LoVo (cell line): ENCODE measurements at regions not wholly inside any gene's neighbourhood (a gene's known extent, or its start where the extent isn't known, plus 50 kb on each side); places are given as distances from the start of the nearest gene placed in this dataset.

Experiments
- DNase-seq: peaks from one replicate; pipeline ENCODE4 v3.0.0-alpha.2; 2016; ENCODE audit warnings: low spot score

DNA sequence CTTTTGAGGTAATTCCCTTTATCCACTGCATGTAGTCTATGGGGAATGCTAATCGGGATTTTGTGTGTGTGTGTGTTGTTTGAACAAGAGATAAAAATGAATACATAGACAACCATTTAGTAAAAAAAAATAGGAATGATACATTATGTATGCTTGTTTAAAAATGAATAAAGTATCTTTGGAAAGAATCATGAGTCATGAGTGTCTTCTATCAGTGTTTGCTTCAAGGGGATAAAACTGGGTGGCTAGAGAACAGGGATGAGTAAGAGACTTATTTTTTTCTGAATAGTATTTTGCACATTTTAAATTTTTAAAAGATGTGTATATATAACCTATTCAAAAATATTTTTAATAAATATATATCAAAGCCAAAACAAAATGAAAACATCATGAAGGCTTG lies 839.4 kb upstream of the ADGRL4 start:
- no peak for DNase-seq

DNA sequence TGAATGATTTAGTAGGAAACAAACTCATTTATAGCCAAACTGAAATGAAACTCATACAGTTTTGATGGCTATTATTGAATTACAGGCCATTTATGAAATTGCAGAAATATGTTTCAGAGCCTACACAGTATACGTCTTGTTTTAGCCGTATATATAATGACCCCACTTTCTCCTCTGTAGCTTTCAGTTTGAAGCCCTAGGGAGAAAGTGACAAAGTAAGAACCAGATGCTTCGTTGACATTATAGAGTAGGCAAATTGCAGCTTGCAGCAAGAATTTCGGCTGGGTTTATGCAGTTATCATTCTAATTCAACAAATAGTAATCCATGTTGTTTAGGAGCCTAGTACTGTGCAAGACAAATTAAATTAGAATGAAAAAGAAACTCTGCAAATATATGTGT lies 836.3 kb upstream of the ADGRL4 start:
- DNase-seq = no peak

DNA sequence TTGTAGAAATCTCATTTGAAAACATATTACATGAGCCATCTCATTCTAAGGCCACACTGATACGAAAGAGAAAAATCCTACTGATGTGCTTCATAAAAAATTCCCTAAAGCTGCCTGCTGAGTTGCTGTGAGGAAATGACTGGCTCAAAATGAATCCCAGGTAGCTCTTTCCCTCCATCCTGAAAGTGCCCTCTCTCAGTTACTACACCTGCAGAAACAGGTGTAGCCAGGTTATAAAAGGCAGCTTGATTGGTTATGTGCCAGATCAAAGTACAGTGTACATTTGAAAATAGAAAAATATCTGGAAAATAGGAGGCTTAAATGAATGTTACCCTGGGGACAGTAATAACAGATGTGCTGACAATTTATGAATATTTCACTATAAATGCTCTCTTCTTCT lies 833.4 kb upstream of the ADGRL4 start:
- no peak for DNase-seq

DNA sequence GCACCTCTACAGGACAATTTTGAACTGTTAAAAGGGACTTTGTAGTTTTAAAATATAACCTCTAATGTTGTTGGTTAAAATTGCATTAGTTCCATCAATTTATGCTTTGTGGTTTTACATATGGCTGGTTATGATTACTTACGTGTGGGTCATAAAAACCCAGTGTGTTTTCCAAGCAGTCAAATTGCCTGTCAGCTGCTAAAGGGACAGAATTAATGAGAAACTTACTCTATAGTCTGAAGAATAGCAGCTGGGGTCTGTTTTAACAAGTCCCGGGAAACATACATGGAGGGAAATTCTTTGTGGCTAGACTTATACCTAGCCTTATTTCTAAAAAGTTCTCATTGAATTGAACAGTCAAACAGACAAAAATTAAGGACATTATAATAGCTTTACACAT lies 820.9 kb upstream of the ADGRL4 start:
- no peak for DNase-seq

DNA sequence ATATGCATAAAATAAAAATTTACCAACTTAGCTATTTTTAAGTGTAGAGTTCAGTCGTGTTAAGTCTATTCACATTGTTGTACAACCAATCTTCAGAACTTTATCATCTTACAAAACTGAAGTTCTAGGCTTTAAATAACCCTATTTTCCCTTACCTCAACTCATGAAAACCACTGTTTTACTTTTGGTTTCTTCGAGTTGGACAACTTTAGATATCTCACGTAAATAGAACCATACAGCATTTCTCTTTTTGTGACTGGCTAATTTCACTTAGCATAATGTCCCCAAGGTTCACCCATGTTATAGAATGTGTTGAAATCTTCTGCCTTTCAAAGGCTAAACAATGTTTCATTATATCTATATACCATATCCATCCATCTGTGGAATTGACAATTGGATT lies 819.0 kb upstream of the ADGRL4 start:
- no peak for DNase-seq

DNA sequence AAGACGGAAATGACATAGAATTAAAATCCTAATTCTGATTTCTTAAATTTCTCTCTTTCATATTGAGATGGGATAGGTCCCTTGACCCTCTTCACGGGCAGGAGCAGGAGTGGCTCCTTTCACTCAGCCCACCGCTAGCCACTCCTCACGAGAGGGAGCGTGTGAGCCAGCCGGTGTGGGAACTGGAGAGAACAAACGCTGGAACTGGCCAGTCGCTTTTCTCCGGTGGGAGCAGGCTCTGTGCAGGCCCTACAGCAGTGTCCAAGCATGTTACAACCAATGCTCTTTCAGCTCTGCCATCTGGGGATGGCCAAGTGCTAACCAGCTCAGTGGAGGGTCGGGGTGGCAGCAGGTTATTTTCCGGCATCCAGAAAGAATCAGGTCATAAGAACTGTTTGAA lies 815.5 kb upstream of the ADGRL4 start:
- DNase-seq = no peak

DNA sequence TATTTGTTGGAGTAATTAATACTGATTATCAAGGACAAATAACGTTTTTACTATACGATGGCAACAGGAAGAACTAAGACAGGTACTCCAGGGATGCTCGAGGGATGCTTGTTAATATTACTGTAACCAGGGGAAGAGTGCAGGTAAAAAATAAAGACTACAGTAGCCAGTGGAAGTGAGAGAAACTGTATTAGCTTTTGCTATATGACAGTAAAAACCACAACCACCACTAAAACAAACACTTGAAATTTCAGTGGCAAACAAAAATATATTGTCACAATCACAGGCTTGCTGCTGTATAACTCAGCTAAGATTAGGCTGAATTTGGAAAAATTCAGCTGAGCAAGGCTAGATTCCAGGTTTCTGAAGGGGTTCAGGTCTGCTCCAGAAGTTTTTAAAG lies 812.6 kb upstream of the ADGRL4 start:
- DNase-seq = no peak

DNA sequence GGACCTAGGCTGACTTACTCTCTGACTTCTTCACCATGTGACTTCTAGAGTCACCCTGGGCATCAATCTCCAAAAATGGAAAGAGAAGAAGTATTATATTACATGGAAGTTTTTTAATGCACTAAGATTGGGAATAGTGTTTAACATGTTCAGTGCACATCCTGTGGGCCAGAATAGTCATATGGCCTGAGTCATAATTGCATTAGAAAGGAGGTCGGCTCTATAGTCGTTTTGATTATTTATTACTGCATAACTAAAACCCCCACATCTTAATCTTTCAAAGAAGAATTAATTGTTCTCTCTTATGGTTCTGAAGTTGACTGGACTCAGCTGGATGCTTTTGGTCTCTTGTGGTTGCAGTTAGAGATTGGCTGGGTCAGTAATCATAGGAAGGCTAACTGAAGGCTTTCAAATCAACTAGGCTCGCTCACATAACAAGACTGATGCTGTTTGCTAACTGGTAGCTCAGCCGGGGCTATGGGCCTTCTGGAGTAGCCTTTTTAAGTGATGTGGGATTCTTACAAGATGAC lies 810.6 kb upstream of the ADGRL4 start:
- DNase-seq = no peak

DNA sequence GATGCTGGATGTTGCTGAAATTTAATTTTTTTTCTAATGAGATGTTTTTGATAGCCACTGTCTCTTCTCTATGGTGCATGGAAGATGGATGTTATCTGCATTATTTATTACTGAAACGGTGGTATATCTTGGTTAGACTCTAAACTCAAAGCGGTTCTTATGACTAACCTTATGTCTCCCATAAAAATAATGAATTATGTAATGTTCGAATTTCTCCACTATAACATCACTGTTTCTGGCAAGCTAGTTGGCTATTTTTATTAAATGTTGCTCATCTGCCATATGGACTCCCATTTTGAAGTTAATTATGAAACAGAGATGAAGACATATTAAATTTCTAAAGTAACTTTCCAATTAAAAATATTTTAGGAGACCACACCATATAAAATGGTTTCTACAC lies 808.6 kb upstream of the ADGRL4 start:
- DNase-seq = no peak

DNA sequence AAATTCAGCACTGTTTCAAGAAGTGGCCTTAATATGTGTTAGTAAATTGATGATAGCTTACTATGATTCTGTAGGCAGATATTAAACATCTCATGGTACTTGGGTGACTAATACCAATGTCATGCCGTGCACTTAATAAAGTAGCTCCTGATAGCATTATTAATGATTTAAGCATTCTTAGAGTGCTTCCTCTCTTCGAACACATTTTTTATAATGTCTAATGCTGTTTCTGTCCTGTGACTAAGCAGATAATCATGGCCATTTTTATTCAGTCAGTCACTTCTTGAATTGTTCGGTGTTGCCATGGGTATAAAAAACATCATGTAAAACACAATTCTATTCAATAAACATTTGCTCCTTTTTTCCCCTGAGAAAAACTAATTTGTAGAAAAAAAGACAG lies 804.6 kb upstream of the ADGRL4 start:
- no peak for DNase-seq

DNA sequence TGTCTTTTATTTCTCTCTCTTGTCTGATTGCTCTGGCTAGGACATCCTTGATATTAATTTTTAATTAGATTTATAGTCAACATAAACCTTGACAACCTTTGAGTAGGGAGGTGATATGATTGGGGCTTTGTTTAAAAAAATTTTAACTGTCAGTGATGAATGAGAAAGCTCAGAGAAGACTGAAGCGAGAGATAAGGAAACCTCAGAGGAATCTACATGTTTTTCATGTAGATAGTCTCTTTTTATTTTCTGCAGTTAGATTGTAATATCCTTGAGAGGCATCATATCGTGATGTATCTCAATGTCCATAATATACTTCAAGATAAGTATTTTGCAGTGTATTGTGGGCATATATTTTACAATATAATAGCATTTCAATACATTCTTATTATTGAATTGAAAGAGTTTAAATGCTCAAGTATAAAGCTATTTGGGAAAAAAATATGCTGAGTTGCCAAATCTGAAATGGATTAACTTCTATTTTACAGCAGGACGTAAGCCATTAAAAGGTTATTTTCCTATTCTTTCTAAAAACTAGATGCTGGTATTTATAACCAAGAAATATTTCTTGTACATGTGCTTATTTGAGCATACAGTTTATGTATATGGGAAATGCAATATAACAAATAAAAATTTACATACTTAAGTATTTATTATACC lies 802.4 kb upstream of the ADGRL4 start:
- DNase-seq = no peak

DNA sequence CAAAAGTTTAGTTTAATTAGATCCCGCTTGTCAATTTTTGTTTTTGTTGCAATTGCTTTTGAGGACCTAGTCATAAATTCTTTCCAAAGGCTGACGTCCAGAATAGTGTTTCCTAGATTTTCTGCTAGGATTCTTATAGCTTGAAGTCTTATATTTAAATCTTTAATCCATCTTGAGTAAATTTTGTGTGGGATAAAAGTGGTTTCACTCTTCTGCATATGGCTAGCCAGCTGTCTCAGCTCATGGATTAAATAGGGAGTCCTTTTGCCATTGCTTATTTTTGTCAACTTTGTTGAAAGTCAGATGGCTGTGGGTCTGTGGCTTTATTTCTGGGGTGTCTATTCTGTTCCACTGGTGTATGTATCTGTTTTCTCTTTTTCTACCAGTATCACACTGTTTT lies 801.3 kb upstream of the ADGRL4 start:
- no peak for DNase-seq

DNA sequence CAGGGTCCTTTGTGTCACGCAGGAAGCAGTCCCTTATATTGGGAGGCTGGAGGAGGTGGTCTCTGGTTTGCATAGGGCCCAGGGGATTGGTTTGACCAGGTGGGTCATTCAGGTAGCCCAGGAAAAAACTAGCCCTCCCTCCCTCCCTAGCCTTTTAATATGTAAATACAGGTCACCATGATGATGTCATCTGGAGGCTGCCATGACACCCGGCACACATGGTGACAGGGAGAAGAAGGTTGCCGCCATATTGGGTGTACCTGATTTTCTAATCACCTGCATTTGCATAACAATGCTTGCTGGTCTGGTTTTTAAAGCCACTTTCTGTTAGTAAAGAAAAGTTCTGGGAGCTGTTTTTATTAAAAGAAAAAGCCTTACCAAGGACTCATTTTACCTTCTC lies 791.0 kb upstream of the ADGRL4 start:
- no peak for DNase-seq

DNA sequence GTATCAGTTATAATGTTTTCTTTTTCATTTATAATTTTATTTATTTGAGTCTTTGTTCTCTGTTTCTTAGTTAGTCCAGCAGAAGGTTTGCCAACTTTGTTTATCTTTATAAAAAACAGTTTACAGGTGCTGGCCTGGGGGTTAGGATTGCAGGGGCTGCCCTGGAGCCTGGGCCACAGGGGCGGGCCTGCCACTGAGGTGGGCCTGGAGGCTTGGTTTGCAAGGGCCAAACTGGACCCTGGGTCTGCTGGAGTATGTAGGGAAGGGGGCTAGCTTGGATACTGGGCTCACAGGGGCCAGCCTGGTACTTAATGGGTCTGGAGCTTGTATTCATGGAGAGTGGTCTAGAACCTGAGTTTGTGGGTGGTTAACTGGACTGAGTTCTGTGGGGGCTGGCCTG lies 789.9 kb upstream of the ADGRL4 start:
- no peak for DNase-seq

DNA sequence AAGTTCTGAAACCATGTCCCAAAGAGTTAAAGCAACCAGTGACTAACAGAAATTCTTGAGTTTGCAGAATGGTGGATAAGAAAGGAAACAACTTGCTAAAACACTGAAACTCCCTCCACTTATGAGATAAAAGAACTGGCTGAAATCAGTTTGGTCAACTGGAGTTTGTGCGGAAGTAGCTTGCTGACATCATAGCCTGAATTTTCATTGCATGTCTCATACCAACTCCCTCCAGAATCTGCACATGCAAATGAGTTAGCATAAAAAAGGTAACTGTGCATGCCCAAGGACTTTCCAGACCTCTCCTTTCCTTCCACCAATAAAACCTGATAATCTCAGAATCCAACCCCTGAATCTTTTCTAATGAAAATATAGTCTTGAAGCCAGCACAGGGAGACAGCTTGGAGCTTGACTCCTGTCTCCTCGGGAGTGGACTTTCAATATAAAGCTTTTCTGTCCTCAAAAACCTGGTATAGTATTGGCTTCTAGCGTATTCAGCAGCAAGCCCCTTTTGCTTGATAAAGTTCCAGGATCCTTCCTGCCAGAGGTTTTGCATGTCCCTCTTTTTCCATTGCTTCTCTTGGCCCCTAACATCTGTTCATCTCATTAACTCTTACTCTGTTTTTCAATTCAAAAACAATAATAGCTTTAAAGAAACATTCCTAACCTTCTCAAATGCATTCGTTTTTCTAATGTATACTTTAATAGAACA lies 785.8 kb upstream of the ADGRL4 start:
- DNase-seq = no peak

DNA sequence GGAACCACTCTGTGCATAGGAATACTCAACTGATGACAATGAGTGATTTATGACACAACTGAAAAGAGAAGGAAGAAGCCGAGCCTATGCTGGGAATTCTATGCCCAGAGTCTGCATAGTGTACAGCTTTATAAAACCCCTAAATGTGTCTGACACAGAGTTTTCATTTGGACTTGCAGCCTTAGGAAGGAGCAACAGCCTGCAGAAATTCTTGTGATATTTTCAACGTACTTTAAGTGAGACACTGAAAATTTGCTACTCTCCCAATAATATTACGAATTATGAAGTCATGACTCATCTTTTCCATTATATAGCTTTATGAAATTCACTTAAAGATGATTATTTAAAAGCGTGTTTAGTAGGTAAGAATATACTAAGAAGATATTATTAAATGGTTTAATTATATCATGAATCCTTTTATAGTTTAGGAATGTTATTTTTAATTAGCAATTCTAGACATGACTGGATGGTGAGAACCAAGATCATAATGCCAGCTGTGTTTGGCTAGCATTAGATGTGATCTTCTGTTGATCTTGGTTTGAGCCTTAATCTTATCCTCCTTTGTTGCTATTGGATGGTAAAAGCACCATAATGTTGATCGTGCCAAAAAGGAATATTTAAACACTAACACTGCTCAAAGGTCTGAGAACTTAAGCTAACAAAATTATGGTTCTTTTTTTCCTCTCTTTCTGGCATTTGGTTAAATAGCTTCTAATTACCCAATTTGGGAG lies 785.1 kb upstream of the ADGRL4 start:
- no peak for DNase-seq

DNA sequence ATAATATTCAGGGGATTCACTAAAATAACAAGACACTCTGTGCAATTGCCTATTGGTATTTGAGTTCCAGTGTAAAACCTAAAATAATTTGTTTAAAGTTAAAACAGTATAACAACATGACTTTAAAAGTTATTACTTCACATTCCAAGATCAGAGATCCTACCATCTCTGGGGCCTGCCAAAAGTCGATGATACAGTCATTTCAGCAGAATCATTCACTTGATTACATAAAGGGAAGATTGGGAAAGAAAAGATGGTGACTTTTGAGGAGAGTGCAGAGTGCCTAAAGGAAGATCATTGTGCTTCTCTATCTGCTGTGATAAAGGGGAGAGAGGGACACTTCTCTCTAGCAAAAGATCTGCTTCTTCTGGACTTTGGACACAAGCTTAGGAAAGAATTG lies 784.4 kb upstream of the ADGRL4 start:
- no peak for DNase-seq

DNA sequence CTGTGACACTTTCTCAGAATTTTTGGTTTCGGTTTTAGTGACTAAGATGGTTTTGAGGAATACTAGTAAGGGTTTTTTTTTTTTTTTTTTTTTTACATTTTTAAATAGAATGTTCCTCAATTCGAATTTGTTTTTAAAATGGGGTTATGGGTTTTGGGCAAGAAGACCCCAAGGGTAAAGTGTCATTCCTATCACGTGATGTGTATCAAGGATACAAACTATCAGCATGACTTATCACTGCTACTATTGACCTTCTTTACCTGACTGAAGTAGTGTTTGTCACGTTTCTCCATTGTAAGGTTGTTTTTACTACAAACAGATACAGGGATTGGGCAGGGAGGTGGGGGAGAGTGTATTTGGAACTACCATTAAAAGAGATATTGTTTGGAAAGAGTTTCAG lies 781.1 kb upstream of the ADGRL4 start:
- no peak for DNase-seq

DNA sequence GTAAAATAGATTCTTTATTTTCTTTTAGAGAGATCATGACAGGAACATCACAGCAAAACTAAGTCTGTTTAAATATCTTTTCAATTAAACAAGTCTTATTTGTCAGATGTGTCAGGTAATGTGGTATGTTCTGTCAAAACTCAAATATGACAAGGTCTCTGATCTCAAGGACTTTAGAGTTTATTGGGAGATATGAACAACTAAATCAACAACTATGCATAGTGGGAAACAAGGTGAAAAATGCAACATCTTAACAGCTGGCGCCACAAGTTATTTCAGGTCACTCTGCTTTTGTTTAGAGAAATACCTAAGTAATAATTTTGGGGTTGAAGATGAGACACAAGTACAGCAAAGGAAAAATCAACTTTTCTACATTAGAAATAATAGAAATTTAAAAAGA lies 779.4 kb upstream of the ADGRL4 start:
- no peak for DNase-seq

DNA sequence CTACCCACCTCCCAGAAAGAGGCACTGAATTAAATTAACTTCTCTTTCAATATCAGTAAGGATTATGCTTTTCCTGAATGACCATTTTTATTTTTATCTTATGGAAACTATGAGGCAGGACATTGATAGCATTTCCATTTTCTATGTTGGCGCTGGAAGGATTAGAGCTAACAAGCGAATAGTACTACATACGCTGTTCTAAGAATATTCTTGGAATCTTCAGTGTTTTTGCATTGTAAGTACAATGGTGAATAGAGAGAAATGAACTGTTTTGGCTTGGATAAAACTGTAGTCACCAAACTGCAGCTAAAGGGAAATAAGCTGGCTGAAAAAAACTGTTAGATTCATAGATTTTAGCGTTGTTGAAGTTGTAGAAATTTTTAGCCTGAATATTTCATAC lies 779.0 kb upstream of the ADGRL4 start:
- DNase-seq = no peak

DNA sequence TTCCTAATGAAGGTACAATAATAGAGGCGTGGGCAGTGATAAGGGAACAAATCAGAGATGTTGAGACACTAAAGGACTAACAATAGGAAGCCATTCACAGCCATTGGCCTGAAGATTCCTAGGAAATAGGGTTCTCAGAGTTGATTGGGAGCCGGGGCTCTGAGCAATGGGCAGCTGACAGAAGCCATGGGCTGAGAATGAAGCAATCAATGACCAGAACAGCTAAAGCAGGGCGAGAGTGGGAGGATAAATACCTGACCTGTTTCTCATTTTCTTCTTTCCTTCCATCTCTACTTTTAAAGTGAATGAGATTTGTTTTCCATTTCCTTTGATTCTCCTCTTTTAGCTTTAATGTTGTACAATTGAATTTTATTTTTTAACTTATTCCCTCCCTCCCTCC lies 774.7 kb upstream of the ADGRL4 start:
- DNase-seq = no peak

DNA sequence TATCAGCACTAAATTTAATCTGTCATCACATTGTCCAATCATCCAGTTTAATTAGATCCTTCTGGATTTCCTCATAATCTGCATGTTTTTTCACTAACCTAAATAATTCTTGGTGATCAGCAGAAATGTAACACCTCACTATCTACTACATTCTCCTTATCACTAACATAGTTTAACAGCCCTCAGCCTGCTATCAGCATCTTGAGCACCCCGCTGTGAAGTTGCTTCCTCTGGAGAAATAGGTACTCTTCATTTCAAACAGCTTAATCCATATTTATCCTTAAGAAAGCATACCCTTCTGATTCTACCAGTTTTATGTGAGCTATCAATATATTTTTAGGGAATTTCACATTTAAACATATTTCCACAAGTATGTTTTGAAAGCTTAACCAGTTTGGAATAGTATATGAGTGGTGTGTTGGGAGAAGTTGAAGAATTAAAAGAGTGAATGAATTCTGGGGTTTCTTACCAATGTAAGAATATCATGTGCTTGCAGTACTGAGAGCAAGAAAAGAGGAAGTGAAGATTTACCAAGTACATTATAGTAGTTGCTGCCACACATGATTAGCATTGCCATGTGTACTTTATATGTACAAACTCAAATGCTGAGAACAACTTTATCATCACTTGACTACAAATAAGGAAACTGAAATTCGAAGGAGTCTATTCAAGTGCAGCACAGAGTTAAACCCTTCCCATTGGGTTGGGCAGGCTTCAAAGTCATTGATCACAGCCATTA lies 771.1 kb upstream of the ADGRL4 start:
- no peak for DNase-seq

DNA sequence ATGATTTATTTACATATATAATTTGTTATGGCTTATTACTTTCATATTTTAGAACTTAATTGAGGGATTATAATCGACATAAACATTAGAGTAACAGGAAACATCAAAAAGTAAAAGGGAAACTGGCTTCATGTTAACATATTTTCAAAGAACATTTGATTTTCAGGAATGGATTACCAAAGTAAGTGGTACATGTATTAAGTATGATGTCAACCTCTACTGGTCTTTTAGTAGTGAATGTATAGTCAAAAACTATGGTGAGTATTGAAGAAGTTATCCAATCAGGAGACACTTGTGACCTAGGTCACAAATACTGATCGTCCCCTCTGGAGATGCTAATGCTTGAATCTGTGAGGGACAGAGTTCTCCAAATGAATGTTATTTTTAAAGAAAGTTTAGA lies 768.9 kb upstream of the ADGRL4 start:
- DNase-seq = no peak
